Sigmoid colon (tissue), 4 donors: ENCODE measurements at regions not wholly inside any gene's neighbourhood (a gene's known extent, or its start where the extent isn't known, plus 50 kb on each side); places are given as distances from the start of the nearest gene placed in this dataset.

Source experiments
- EP300 ChIP-seq, 4 donors: sonication (generic); formaldehyde crosslinking; IDR thresholded peaks; one replicate each; pipeline ENCODE4 v1.6.1; 2017; ENCODE audit warnings: antibody characterized with exemption in 4 of 4
- TF ChIP-seq, protein P1 (sequence below), 4 experiments: fragments of 450-650 bp in 3 of 4; fragments of 200-600 bp in 1 of 4; IDR thresholded peaks; one replicate each; pipeline ENCODE4 v1.5.1; 2016 to 2019; ENCODE audit warnings: antibody characterized with exemption in 4 of 4, mild to moderate bottlenecking in 3 of 4, moderate library complexity in 2 of 4

DNA sequence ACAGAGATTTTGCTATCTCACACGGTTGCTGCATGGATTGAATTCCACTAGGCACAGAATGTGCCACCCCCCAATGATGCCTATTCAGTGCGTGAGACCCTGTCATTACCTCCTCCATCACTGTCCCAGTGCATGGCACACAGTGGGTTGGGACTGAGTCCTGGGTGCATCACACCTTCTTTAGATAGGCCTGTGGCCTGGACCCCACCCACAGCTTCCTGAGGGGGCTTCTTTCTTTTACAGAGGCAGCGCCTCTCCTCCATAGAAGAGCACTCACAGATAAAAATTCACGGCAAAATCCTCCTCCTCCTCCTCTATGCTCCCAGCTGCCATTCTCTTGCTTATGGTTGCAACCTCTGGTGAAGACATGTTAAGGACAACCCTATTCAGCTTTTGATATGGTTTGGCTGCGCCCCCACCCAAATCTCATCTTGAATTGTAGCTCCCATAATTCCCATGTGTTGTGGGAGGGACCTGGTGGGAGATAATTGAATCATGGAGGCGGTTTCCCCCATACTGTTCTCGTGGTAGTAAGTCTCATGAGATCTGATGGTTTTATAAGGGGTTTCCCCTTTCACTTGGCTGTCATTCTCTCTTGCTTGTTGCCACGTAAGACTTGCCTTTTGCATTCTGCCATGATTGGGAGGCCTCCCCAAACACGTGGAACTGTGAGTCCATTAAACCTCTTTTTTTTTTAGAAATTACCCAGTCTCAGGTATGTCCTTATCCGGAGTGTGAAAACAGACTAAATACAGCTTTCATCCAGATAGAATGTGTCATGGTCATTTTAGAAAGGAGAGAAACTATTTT, 147.6 kb downstream of the KLF13 start:
- TF ChIP-seq, protein P1, sequence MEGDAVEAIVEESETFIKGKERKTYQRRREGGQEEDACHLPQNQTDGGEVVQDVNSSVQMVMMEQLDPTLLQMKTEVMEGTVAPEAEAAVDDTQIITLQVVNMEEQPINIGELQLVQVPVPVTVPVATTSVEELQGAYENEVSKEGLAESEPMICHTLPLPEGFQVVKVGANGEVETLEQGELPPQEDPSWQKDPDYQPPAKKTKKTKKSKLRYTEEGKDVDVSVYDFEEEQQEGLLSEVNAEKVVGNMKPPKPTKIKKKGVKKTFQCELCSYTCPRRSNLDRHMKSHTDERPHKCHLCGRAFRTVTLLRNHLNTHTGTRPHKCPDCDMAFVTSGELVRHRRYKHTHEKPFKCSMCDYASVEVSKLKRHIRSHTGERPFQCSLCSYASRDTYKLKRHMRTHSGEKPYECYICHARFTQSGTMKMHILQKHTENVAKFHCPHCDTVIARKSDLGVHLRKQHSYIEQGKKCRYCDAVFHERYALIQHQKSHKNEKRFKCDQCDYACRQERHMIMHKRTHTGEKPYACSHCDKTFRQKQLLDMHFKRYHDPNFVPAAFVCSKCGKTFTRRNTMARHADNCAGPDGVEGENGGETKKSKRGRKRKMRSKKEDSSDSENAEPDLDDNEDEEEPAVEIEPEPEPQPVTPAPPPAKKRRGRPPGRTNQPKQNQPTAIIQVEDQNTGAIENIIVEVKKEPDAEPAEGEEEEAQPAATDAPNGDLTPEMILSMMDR (IDR thresholded peaks at IDR 0.05): no peak
- no peak for TF ChIP-seq EP300 (IDR thresholded peaks at IDR 0.05)
